GM23248 (cell line): ENCODE measurements at regions not wholly inside any gene's neighbourhood (a gene's known extent, or its start where the extent isn't known, plus 50 kb on each side); places are given as distances from the start of the nearest gene placed in this dataset.

Source experiments
- DNase-seq: peaks from one replicate; pipeline ENCODE4 v3.0.0-alpha.2; 2015
- H2AFZ ChIP-seq: fragments of 200-600 bp; sonication (generic); 2 replicates; pipeline ENCODE4 v1.6.1; 2016; ENCODE audit warnings: antibody characterized with exemption
- H3F3A ChIP-seq: fragments of 200-600 bp; sonication (generic); 2 replicates; pipeline ENCODE4 v1.6.1; 2016; ENCODE audit warnings: mild to moderate bottlenecking, antibody characterized with exemption, mixed run types; ENCODE audit not compliant: insufficient read depth
- H3K27ac ChIP-seq: fragments of 200-600 bp; sonication (generic); 2 replicates; pipeline ENCODE4 v1.5.1; 2016; ENCODE audit warnings: mild to moderate bottlenecking
- H3K27me3 ChIP-seq: fragments of 200-600 bp; sonication (generic); replicated peaks from 2 replicates; pipeline ENCODE4 v1.6.1; 2016; ENCODE audit warnings: mild to moderate bottlenecking; ENCODE audit not compliant: insufficient read depth
- H3K36me3 ChIP-seq: fragments of 200-600 bp; sonication (generic); 2 replicates; pipeline ENCODE4 v1.6.1; 2016; ENCODE audit warnings: low read depth, mild to moderate bottlenecking
- H3K4me1 ChIP-seq: fragments of 200-600 bp; sonication (generic); 2 replicates; pipeline ENCODE4 v1.6.1; 2016; ENCODE audit warnings: mild to moderate bottlenecking; ENCODE audit not compliant: insufficient read depth
- H3K4me2 ChIP-seq: fragments of 200-600 bp; sonication (generic); one replicate; pipeline ENCODE4 v1.6.1; 2016; ENCODE audit warnings: mild to moderate bottlenecking; ENCODE audit not compliant: unreplicated experiment
- H3K4me3 ChIP-seq: fragments of 200-600 bp; sonication (generic); 2 replicates; pipeline ENCODE4 v1.5.1; 2016; ENCODE audit warnings: mild to moderate bottlenecking
- H3K79me2 ChIP-seq: fragments of 200-600 bp; sonication (generic); 2 replicates; pipeline ENCODE4 v1.6.1; 2016; ENCODE audit warnings: mild to moderate bottlenecking; ENCODE audit not compliant: insufficient read depth
- H3K9ac ChIP-seq: fragments of 200-600 bp; sonication (generic); 2 replicates; pipeline ENCODE4 v1.6.1; 2016; ENCODE audit warnings: mild to moderate bottlenecking
- H3K9me2 ChIP-seq: fragments of 200-600 bp; sonication (generic); 2 replicates; pipeline ENCODE4 v1.6.1; 2016; ENCODE audit warnings: mixed run types, mild to moderate bottlenecking, moderate library complexity; ENCODE audit not compliant: insufficient read depth
- H3K9me3 ChIP-seq: fragments of 200-600 bp; sonication (generic); one replicate; pipeline ENCODE4 v1.6.1; 2017; ENCODE audit warnings: low read depth
- H4K20me1 ChIP-seq: fragments of 200-600 bp; sonication (generic); 2 replicates; pipeline ENCODE4 v1.6.0; 2016; ENCODE audit not compliant: insufficient read depth
- EZH2 ChIP-seq: fragments of 200-600 bp; sonication (generic); IDR thresholded peaks from 2 replicates; pipeline ENCODE4 v1.6.1; 2018; ENCODE audit warnings: antibody characterized with exemption, mild to moderate bottlenecking; ENCODE audit not compliant: insufficient read depth, poor library complexity, severe bottlenecking
- EZH2phosphoT487 ChIP-seq: fragments of 200-600 bp; sonication (generic); IDR thresholded peaks from 2 replicates; pipeline ENCODE4 v1.6.1; 2018; ENCODE audit warnings: antibody characterized with exemption, moderate library complexity, mild to moderate bottlenecking, low read depth; ENCODE audit not compliant: insufficient read depth
- WGBS, 2 experiments: methylation state at CpG; one replicate each; pipeline ENCODE4 v1.1.6; 2015 to 2017; ENCODE audit warnings: low lambda C conversion rate in 2 of 2, low coverage in 1 of 2; ENCODE audit errors: missing lambda C conversion rate in 2 of 2; 5-methylcytosine and 5-hydroxymethylcytosine counted together
- in situ Hi-C: fragments of 300-500 bp; cut with MboI; formaldehyde crosslinking; loops from 2 replicates; pipeline ENCODE4 v1.15.0; 2020

DNA sequence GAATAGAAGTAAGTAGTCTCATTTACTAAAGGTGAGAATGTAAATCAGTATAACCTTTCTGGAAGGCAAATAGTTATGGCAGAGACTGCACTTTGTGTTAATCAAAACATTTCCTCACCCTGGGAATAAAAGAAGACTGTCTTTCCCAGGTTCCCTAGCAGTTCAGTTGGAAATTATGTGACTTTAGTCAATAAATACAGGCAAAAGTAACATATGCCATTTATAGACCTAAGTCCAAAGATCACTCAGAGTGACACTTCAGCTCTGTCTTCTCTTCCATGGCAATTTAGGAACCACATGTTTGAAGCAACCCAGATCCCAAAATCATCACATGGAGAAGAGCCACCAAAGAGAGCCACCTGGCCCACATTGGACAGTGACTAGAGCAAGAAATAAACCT is 160.7 kb upstream of the SV2C start:
- Histone ChIP-seq H3K9me3 (no peaks in the 10 kb centered on the region), H3F3A (no peaks in the 10 kb centered on the region)

GRCh38 chr5:75921011-75921410 is 162.2 kb upstream of the SV2C start:
- Histone ChIP-seq H3K4me2 (no peak overlapping the region), H3K27me3 (no peaks in the 10 kb centered on the region), H3K36me3 (no peaks in the 10 kb centered on the region), H3K79me2 (no peaks in the 10 kb centered on the region), H3K9me3 (no peaks in the 10 kb centered on the region), H3F3A (no peaks in the 10 kb centered on the region), H3K4me3 (no peak overlapping the region), H3K4me1 (no peaks in the 10 kb centered on the region), H4K20me1 (no peaks in the 10 kb centered on the region), H3K9me2 (no peaks in the 10 kb centered on the region), H3K9ac (no peak overlapping the region), H3K27ac (no peak overlapping the region), H2AFZ (no peak overlapping the region)
- DNase-seq = no peak
- in situ Hi-C loops = no loop called here
- TF ChIP-seq EZH2phosphoT487 (no peak), EZH2 (no peak)
- 15 to 38% methylated on average over 5 to 6 of the region's 6 CpGs for WGBS, 2 experiments

More for the DNA sequence above, 160.7 kb upstream of the SV2C start:
- no peaks in the 10 kb centered on the region for H3K79me2 ChIP-seq
- H3K27ac ChIP-seq = no peak overlapping the region
- no peaks in the 10 kb centered on the region for H3K36me3 ChIP-seq
- H3K4me3 ChIP-seq = no peak overlapping the region
- no peak overlapping the region for H3K4me2 ChIP-seq
- no peak overlapping the region for H2AFZ ChIP-seq
- no peaks in the 10 kb centered on the region for H3K9me2 ChIP-seq
- no peak overlapping the region for H3K9ac ChIP-seq
- no peaks in the 10 kb centered on the region for H3K4me1 ChIP-seq
- DNase-seq = no peak
- TF ChIP-seq EZH2phosphoT487 (no peak), EZH2 (no peak)
- in situ Hi-C loops = no loop called here
- no peaks in the 10 kb centered on the region for H3K27me3 ChIP-seq
- H4K20me1 ChIP-seq = no peaks in the 10 kb centered on the region

GRCh38 chr5:75916144-75916543 is 167.0 kb upstream of the SV2C start:
- Histone ChIP-seq H3K4me1 (no peaks in the 10 kb centered on the region), H3F3A (no peaks in the 10 kb centered on the region), H3K27ac (no peak overlapping the region), H3K36me3 (no peaks in the 10 kb centered on the region), H4K20me1 (no peaks in the 10 kb centered on the region), H3K79me2 (no peaks in the 10 kb centered on the region), H2AFZ (no peak overlapping the region), H3K4me3 (no peak overlapping the region), H3K9ac (no peak overlapping the region), H3K4me2 (no peak overlapping the region), H3K27me3 (no peaks in the 10 kb centered on the region), H3K9me3 (no peaks in the 10 kb centered on the region), H3K9me2 (no peaks in the 10 kb centered on the region)
- 7 to 37% methylated on average over 2 of the region's 2 CpGs for WGBS, 2 experiments
- no peak for DNase-seq
- TF ChIP-seq EZH2phosphoT487 (no peak), EZH2 (no peak)
- in situ Hi-C loops = no loop called here

DNA sequence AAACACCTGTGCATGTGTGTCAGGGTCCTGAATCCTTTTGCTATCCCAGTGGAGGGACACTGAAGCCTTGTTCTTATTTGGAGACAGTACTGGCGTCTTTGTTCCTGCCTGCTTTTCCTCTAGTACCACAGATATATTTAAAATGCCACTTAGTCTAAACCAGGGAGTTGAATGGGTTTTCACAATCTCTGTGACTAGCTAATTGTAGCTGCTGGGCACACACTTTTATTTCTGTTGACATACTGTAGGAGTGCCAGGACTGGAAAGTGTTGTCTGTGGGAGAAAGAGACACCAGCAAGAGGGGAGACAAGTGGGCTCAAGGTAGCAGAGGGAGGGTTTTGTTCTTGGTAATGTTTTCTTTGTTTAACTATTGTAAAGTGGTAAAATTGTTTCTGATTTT is 174.0 kb upstream of the SV2C start:
- Histone ChIP-seq H3K9me2 (no peaks in the 10 kb centered on the region), H3K9me3 (no peaks in the 10 kb centered on the region), H3K4me1 (no peaks in the 10 kb centered on the region), H2AFZ (no peak overlapping the region), H3K4me2 (no peak overlapping the region), H3K27ac (no peak overlapping the region), H3F3A (no peaks in the 10 kb centered on the region), H3K9ac (no peak overlapping the region), H3K79me2 (no peaks in the 10 kb centered on the region), H3K4me3 (no peak overlapping the region), H4K20me1 (no peaks in the 10 kb centered on the region), H3K36me3 (no peaks in the 10 kb centered on the region), H3K27me3 (no peaks in the 10 kb centered on the region)
- 16 to 17% methylated on average over 1 of the region's 1 CpG for WGBS, 2 experiments
- no peak for DNase-seq
- TF ChIP-seq EZH2 (no peak), EZH2phosphoT487 (no peak)
- in situ Hi-C loops = no loop called here

DNA sequence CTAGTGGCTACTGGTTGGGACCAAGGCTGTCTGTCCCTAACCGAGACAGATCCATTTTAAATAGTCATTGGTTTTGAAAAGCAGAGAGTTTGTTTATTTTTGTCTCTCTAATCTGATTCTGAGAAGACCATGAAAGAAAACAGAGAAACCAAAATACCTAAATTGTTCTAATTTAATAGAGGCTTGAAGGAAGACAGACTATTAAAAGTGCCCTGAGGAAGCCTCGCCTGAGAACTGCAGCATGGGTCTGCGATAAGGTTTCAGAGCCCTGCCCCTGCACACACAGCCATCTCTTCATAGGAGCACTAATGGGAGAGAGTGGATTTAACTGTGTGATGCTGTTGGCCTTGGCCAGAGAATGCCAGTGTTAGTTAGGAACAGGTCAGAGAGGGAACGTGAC is 175.5 kb upstream of the SV2C start:
- in situ Hi-C loops = no loop called here

More for the DNA sequence above, 175.5 kb upstream of the SV2C start:
- Histone ChIP-seq H3K4me1 (no peaks in the 10 kb centered on the region), H3F3A (no peaks in the 10 kb centered on the region), H3K9me3 (no peaks in the 10 kb centered on the region), H3K27ac (no peak overlapping the region), H3K4me2 (no peak overlapping the region), H3K79me2 (no peaks in the 10 kb centered on the region), H3K4me3 (no peak overlapping the region), H3K9me2 (no peaks in the 10 kb centered on the region), H2AFZ (no peak overlapping the region), H3K9ac (no peak overlapping the region), H3K36me3 (no peaks in the 10 kb centered on the region), H3K27me3 (no peaks in the 10 kb centered on the region), H4K20me1 (no peaks in the 10 kb centered on the region)
- WGBS, 2 experiments = 29% methylated on average over 4 of the region's 4 CpGs
- no peak for DNase-seq
- TF ChIP-seq EZH2 (no peak), EZH2phosphoT487 (no peak)
